ENCODE measurements at regions not wholly inside any gene's neighbourhood (a gene's known extent, or its start where the extent isn't known, plus 50 kb on each side); places are given as distances from the start of the nearest gene placed in this dataset.

GRCh38 chr16:16780588-16780987, 401.6 kb downstream of the NPIPA7 start:
- no peak overlapping the region for H2AK5ac ChIP-seq (ENCODE audit: low read depth, low read length)
- H3K27ac ChIP-seq (ENCODE audit: low read depth, low read length) = no peak overlapping the region
- 32% methylated on average over 4 of the region's 4 CpGs; no CpG with 5 or more reads in 1 of the 2 experiments for WGBS, 2 experiments (ENCODE audit: extremely low coverage in 1 of 2, insufficient coverage in 1 of 2, insufficient read length in 1 of 2, insufficient replicate concordance in 2 of 2, low coverage in 1 of 2, low lambda C conversion rate in 2 of 2, missing lambda C conversion rate in 1 of 2)
- DNase-seq (ENCODE audit: low read depth in 1 of 2, low spot score in 2 of 2) = peak in 1 of 2 experiments; percentile 15
- no peak overlapping the region for H4K8ac ChIP-seq (ENCODE audit: extremely low read depth, insufficient read depth, low read length)
- H3K4me2 ChIP-seq (ENCODE audit: insufficient read depth in 1 of 2, low read depth in 2 of 2, low read length in 2 of 2) = peak overlapping the region; percentile 7 to 21; a peak in 1 of 4 replicates
- H3K56ac ChIP-seq (replicated peaks; ENCODE audit: insufficient read length, low read depth, low read length) = no peak overlapping the region
- H3K14ac ChIP-seq (ENCODE audit: insufficient read length) = no peak overlapping the region
- no peak overlapping the region for H2BK12ac ChIP-seq (ENCODE audit: low read depth, low read length)
- no peak overlapping the region for H3K18ac ChIP-seq (ENCODE audit: extremely low read depth, low read length)
- no peak overlapping the region for H2BK20ac ChIP-seq (ENCODE audit: low read length)
- TF ChIP-seq HDAC2 (IDR thresholded peaks at IDR 0.05; ENCODE audit: borderline replicate concordance in 1 of 2, low read depth in 2 of 2, low read length in 2 of 2) = peak in 1 of 2 experiments; percentile 70; a peak in 1 of 4 replicates
- TF ChIP-seq TAF7 (optimal IDR thresholded peaks at IDR 0.05; ENCODE audit: borderline replicate concordance, low read depth, low read length) = no peak
- H3K9me3 ChIP-seq (ENCODE audit: insufficient read depth in 2 of 2, low read depth in 1 of 2, low read length in 1 of 2) = no peaks in the 10 kb centered on the region
- peak; percentile 50 for FAIRE-seq
- H3K4me1 ChIP-seq (replicated peaks in 1 of 4; ENCODE audit: control insufficient read depth in 3 of 4, insufficient read depth in 4 of 4, low read length in 3 of 4) = peaks cover 4 to 9% (median 9%) of the 10 kb centered on the region in 4 experiments; a peak in 6 of 7 replicates
- H3K79me1 ChIP-seq (ENCODE audit: low read depth, low read length) = no peaks in the 10 kb centered on the region
- H4K91ac ChIP-seq (replicated peaks; ENCODE audit: insufficient read length, low read length) = no peak overlapping the region
- H3K9ac ChIP-seq (replicated peaks in 1 of 4; ENCODE audit: extremely low read depth in 1 of 4, low read depth in 3 of 4, low read length in 3 of 4) = no peak overlapping the region
- H3K27me3 ChIP-seq (replicated peaks in 1 of 4; ENCODE audit: control insufficient read depth in 3 of 4, extremely low read depth in 1 of 4, insufficient read depth in 3 of 4, low read length in 3 of 4) = no peaks in the 10 kb centered on the region
- no peaks in the 10 kb centered on the region for H3K23me2 ChIP-seq (ENCODE audit: low read depth, low read length)
- no peak overlapping the region for H2BK15ac ChIP-seq (ENCODE audit: low read length)
- no peaks in the 10 kb centered on the region for H4K20me1 ChIP-seq (replicated peaks in 1 of 2; ENCODE audit: control insufficient read depth in 1 of 2, insufficient read depth in 2 of 2, low read length in 2 of 2)
- no peaks in the 10 kb centered on the region for H3K36me3 ChIP-seq (ENCODE audit: control insufficient read depth in 2 of 4, insufficient read depth in 4 of 4, low read length in 3 of 4)
- ChIA-PET POLR2A (ENCODE audit: partially characterized antibody) (no interaction called here), CTCF (ENCODE audit: partially characterized antibody) (no interaction called here)
- H2AFZ ChIP-seq (ENCODE audit: low read length) = no peak overlapping the region
- no peak overlapping the region for H3K4me3 ChIP-seq (ENCODE audit: extremely low read depth in 1 of 4, insufficient read depth in 2 of 4, low read depth in 3 of 4, low read length in 4 of 4)
- no peaks in the 10 kb centered on the region for H3K79me2 ChIP-seq (ENCODE audit: control insufficient read depth in 1 of 2, insufficient read depth in 2 of 2, low read length in 2 of 2)
- H3K23ac ChIP-seq (ENCODE audit: insufficient read length) = no peak overlapping the region
- no peak overlapping the region for H2BK5ac ChIP-seq (ENCODE audit: low read depth, low read length)
- H4K5ac ChIP-seq (ENCODE audit: insufficient read length, low read depth, low read length) = no peak overlapping the region
- no peak overlapping the region for H3K4ac ChIP-seq (replicated peaks; ENCODE audit: insufficient read length, low read depth, low read length)
- no peak overlapping the region for H2BK120ac ChIP-seq (replicated peaks; ENCODE audit: low read depth, low read length)

Measured in H1 (cell line).